ENCODE measurements at regions not wholly inside any gene's neighbourhood (a gene's known extent, or its start where the extent isn't known, plus 50 kb on each side); places are given as distances from the start of the nearest gene placed in this dataset.

DNA sequence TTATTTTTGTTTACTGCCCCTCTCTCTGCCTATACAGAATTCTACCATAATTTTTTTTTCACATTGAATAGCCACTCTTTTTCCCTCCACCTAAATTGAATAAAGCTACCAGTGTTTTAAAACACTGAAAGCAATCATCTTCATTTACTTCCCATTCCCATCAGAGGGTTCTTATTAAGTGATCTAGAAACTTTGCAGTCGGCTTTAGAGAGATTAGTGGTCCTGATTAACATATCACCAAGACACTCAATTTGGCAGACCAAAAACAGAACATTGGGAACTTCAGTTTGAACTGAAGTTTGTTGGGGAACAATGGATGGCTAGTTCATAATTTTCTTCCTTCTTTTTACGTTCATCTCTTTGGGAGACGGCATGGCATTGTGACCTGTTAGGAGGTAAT lies 249.5 kb downstream of the CBLN4 start:
- WGBS, 5 donors = 59 to 75% (median 68%) methylated on average over 3 of the region's 3 CpGs
- no peaks in the 10 kb centered on the region for H3K9me3 ChIP-seq
- intact Hi-C loops (cut with DNase I; ENCODE audit: low total_unique reads) = no loop called here
- no peak overlapping the region for H3K27ac ChIP-seq
- no peaks in the 10 kb centered on the region for H3K27me3 ChIP-seq (replicated peaks in 1 of 7)
- H3K36me3 ChIP-seq = no peaks in the 10 kb centered on the region
- H3K4me3 ChIP-seq = no peak overlapping the region
- TF ChIP-seq POLR2A (IDR thresholded peaks at IDR 0.05) (no peak), POLR2AphosphoS5 (IDR thresholded peaks at IDR 0.05) (no peak)
- TF ChIP-seq, protein P1, sequence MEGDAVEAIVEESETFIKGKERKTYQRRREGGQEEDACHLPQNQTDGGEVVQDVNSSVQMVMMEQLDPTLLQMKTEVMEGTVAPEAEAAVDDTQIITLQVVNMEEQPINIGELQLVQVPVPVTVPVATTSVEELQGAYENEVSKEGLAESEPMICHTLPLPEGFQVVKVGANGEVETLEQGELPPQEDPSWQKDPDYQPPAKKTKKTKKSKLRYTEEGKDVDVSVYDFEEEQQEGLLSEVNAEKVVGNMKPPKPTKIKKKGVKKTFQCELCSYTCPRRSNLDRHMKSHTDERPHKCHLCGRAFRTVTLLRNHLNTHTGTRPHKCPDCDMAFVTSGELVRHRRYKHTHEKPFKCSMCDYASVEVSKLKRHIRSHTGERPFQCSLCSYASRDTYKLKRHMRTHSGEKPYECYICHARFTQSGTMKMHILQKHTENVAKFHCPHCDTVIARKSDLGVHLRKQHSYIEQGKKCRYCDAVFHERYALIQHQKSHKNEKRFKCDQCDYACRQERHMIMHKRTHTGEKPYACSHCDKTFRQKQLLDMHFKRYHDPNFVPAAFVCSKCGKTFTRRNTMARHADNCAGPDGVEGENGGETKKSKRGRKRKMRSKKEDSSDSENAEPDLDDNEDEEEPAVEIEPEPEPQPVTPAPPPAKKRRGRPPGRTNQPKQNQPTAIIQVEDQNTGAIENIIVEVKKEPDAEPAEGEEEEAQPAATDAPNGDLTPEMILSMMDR (IDR thresholded peaks at IDR 0.05 in 8 of 11, conservative IDR thresholded peaks at IDR 0.05 in 3 of 11) = no peak
- no peaks in the 10 kb centered on the region for H3K4me1 ChIP-seq
- DNase-seq = no peak

DNA sequence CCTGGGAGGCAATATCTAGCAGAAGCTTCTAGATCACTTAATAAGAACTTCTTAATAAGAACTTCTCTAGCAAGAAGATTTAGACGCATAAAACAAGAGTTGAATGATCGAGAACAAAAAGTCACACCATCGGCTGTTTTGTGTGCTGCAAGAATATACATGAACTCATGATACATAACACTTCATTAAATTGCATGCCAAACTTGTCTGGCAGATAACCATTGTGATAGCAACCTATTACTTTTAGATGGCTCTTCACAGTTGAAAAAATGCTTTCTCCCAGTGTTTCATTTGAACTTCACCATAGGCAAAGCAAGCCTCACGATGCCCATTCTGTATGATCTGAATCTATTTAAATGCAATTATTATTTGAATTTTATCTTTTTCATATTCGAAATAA lies 249.9 kb downstream of the CBLN4 start:
- no peak for DNase-seq
- Histone ChIP-seq H3K36me3 (no peaks in the 10 kb centered on the region), H3K4me3 (no peak overlapping the region), H3K9me3 (no peaks in the 10 kb centered on the region), H3K4me1 (no peaks in the 10 kb centered on the region), H3K27ac (no peak overlapping the region), H3K27me3 (replicated peaks in 1 of 7) (no peaks in the 10 kb centered on the region)
- intact Hi-C loops (cut with DNase I; ENCODE audit: low total_unique reads) = no loop called here
- 80 to 87% (median 82%) methylated on average over 5 of the region's 5 CpGs for WGBS, 5 donors
- no peak for TF ChIP-seq POLR2AphosphoS5 (IDR thresholded peaks at IDR 0.05)
- no peak for TF ChIP-seq POLR2A (IDR thresholded peaks at IDR 0.05)
- TF ChIP-seq, protein P1 (IDR thresholded peaks at IDR 0.05 in 8 of 11, conservative IDR thresholded peaks at IDR 0.05 in 3 of 11) = no peak

GRCh38 chr20:55746723-55747122 lies 258.6 kb downstream of the CBLN4 start:
- H3K4me3 ChIP-seq = no peak overlapping the region
- no peaks in the 10 kb centered on the region for H3K4me1 ChIP-seq
- H3K9me3 ChIP-seq = peaks cover 0 to 10% (median 0%) of the 10 kb centered on the region in 8 donors
- TF ChIP-seq, protein P1 (IDR thresholded peaks at IDR 0.05 in 8 of 11, conservative IDR thresholded peaks at IDR 0.05 in 3 of 11) = no peak
- TF ChIP-seq POLR2A (IDR thresholded peaks at IDR 0.05) (no peak), POLR2AphosphoS5 (IDR thresholded peaks at IDR 0.05) (no peak)
- H3K27ac ChIP-seq = no peak overlapping the region
- H3K27me3 ChIP-seq (replicated peaks in 1 of 7) = no peaks in the 10 kb centered on the region
- intact Hi-C loops (cut with DNase I; ENCODE audit: low total_unique reads) = no loop called here
- DNase-seq = no peak
- no peaks in the 10 kb centered on the region for H3K36me3 ChIP-seq
- WGBS, 5 donors = 81 to 96% (median 89%) methylated on average over 1 of the region's 1 CpG

- TF ChIP-seq POLR2AphosphoS5 (IDR thresholded peaks at IDR 0.05) (no peak), POLR2A (IDR thresholded peaks at IDR 0.05) (no peak)
- TF ChIP-seq, protein P1 (IDR thresholded peaks at IDR 0.05 in 8 of 11, conservative IDR thresholded peaks at IDR 0.05 in 3 of 11) = no peak
- peaks cover 0 to 10% (median 0%) of the 10 kb centered on the region in 8 donors for H3K9me3 ChIP-seq
- H3K36me3 ChIP-seq = no peaks in the 10 kb centered on the region
- no peaks in the 10 kb centered on the region for H3K27me3 ChIP-seq (replicated peaks in 1 of 7)
- H3K4me3 ChIP-seq = no peak overlapping the region
- H3K4me1 ChIP-seq = no peaks in the 10 kb centered on the region
- 56 to 77% (median 67%) methylated on average over 1 of the region's 1 CpG for WGBS, 5 donors
- intact Hi-C loops (cut with DNase I; ENCODE audit: low total_unique reads) = no loop called here
- H3K27ac ChIP-seq = no peak overlapping the region
- DNase-seq = no peak
Observed at GRCh38 chr20:55745840-55746239, 259.5 kb downstream of the CBLN4 start.

Measured in spleen (tissue), 11 donors.